ENCODE measurements at regions not wholly inside any gene's neighbourhood (a gene's known extent, or its start where the extent isn't known, plus 50 kb on each side); places are given as distances from the start of the nearest gene placed in this dataset.

DNA sequence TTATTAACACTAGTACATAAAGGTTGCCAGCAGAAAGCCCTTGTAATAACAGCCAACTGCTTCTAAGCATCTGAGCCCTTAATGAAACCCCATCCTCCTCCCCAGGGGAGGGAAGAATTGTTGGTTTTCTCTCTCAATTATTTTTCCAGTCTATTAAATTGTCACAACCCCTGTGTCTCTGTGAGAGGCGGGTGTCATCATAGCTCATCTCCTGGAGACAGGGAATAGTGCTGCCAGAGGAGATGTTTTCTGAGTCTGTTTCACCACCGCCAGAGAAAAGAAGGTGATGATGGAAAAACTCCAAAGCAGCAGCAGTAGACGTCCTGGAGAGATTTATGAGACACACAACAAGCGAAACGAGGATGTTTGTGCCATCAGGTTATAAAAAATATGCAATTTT, 271.1 kb upstream of the NMUR2 start:
- H3K4me3 ChIP-seq (ENCODE audit: insufficient read depth, low read depth, low read length, poor library complexity, severe bottlenecking), result no peak overlapping the region
- no peaks in the 10 kb centered on the region for H3K9me3 ChIP-seq (ENCODE audit: control insufficient read depth, low read length)
- no peak overlapping the region for H3K27ac ChIP-seq (ENCODE audit: insufficient read depth, low read length, poor library complexity, severe bottlenecking)
- no peaks in the 10 kb centered on the region for H3K27me3 ChIP-seq (replicated peaks; ENCODE audit: control insufficient read depth, insufficient read depth, low read length, poor library complexity, severe bottlenecking)
- no peaks in the 10 kb centered on the region for H3K36me3 ChIP-seq (ENCODE audit: control insufficient read depth, insufficient read depth, low read length)
- no peaks in the 10 kb centered on the region for H3K4me1 ChIP-seq (ENCODE audit: control insufficient read depth, insufficient read depth, low read length, poor library complexity, severe bottlenecking)
- no peak for DNase-seq

DNA sequence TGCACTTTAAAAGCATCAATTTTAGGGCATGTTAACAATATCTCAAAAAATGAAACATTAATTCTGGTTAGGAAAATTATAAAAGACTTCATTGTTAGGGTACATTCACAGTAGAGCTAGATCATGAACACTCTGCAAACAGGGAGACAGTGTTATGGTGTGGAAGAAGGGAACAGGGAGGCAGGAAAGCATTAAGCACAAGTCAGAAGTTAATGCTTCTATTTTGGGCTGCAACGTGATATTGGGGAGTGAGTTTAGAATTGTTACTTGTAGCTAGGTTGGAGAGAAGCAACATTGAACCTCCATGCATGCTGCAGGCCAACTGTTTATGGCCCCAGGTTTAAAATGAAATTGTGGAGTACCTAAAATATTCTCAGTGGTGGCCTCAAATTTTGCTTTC, 278.1 kb upstream of the NMUR2 start:
- Histone ChIP-seq H3K36me3 (ENCODE audit: control insufficient read depth, insufficient read depth, low read length) (no peaks in the 10 kb centered on the region), H3K9me3 (ENCODE audit: control insufficient read depth, low read length) (no peaks in the 10 kb centered on the region), H3K27ac (ENCODE audit: insufficient read depth, low read length, poor library complexity, severe bottlenecking) (no peak overlapping the region), H3K4me3 (ENCODE audit: insufficient read depth, low read depth, low read length, poor library complexity, severe bottlenecking) (no peak overlapping the region), H3K27me3 (replicated peaks; ENCODE audit: control insufficient read depth, insufficient read depth, low read length, poor library complexity, severe bottlenecking) (no peaks in the 10 kb centered on the region), H3K4me1 (ENCODE audit: control insufficient read depth, insufficient read depth, low read length, poor library complexity, severe bottlenecking) (no peaks in the 10 kb centered on the region)
- no peak for DNase-seq

DNA sequence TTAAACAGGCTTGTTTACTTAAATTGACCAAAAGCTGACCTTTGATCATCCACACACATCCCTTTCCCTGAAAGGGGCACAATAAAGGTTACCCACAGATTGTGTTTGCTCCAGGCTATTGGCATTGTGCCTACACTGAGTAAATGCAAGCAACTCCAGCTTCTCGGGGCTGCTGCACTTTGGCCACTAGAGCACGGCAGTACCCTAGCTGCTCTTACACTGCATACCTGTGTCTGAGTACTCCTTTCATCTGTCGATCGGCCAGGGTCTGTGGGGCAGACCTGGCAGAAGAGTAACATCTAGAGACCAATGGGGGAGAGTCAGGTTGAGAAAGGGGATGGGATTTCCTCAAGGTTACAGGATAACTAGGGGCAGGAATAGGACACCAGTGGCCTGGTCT, 281.9 kb upstream of the NMUR2 start:
- Histone ChIP-seq H3K27me3 (replicated peaks; ENCODE audit: control insufficient read depth, insufficient read depth, low read length, poor library complexity, severe bottlenecking) (no peaks in the 10 kb centered on the region), H3K9me3 (ENCODE audit: control insufficient read depth, low read length) (no peaks in the 10 kb centered on the region), H3K36me3 (ENCODE audit: control insufficient read depth, insufficient read depth, low read length) (no peaks in the 10 kb centered on the region), H3K4me1 (ENCODE audit: control insufficient read depth, insufficient read depth, low read length, poor library complexity, severe bottlenecking) (no peaks in the 10 kb centered on the region), H3K4me3 (ENCODE audit: insufficient read depth, low read depth, low read length, poor library complexity, severe bottlenecking) (no peak overlapping the region), H3K27ac (ENCODE audit: insufficient read depth, low read length, poor library complexity, severe bottlenecking) (no peak overlapping the region)
- DNase-seq, result no peak

DNA sequence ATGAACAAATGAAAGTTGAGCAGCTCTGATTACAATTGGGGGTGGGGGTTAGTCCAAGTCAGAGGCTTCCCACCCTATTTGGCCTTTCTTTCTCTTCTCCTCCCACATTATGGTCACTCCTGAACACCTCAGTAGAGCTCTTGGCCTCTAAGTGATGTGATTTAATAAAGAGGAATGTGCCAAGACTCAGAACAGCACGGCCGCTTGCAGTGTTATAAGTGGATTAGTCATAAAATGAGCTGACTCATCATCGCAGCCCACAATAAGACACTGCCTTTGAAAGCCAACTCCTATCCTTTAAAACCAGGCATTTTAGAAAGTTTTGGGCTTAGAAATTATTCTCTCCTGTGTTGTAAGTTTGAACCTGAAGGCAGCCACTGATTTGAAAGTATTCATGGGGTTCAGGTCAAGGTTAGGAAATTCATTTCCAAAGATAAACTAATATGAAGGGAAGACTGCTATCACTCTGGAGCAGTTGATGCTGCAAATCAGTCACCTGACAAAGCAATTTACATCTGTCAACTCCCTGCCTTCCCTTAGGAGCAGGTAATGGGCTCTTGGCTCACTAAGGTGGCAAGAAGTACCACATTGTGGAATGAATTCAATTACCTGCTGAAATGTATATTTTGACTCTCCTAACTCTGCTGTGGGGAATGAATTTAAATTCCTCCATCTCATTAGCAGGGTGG, 283.6 kb upstream of the NMUR2 start:
- H3K4me1 ChIP-seq (ENCODE audit: control insufficient read depth, insufficient read depth, low read length, poor library complexity, severe bottlenecking), result no peaks in the 10 kb centered on the region
- H3K9me3 ChIP-seq (ENCODE audit: control insufficient read depth, low read length), result no peaks in the 10 kb centered on the region
- no peak for DNase-seq
- no peak overlapping the region for H3K27ac ChIP-seq (ENCODE audit: insufficient read depth, low read length, poor library complexity, severe bottlenecking)
- H3K4me3 ChIP-seq (ENCODE audit: insufficient read depth, low read depth, low read length, poor library complexity, severe bottlenecking), result no peak overlapping the region
- no peaks in the 10 kb centered on the region for H3K36me3 ChIP-seq (ENCODE audit: control insufficient read depth, insufficient read depth, low read length)
- H3K27me3 ChIP-seq (replicated peaks; ENCODE audit: control insufficient read depth, insufficient read depth, low read length, poor library complexity, severe bottlenecking), result no peaks in the 10 kb centered on the region

DNA sequence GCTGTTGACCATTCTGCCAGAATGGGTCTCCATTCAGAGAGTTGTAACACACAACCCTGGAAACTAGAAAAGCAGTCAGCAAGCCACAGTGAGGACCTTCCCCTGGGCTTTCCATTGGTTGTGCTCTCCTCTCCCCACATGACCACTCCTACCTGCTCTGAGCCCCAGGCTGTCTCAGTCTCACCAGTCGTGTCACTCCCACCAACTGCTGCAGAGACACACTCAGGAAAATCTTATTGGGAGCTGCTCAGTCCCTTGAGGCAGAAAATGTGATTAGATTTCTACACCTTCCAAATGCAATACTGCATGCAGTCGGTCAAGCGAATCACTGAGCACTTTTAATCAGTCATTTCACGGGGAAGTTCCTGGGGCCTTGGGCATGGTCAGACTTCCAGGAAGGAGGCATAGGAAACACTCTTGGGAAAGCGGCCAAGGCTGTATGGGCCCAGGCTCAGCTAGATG, 284.2 kb upstream of the NMUR2 start:
- H3K27ac ChIP-seq (ENCODE audit: insufficient read depth, low read length, poor library complexity, severe bottlenecking), result no peak overlapping the region

DNA sequence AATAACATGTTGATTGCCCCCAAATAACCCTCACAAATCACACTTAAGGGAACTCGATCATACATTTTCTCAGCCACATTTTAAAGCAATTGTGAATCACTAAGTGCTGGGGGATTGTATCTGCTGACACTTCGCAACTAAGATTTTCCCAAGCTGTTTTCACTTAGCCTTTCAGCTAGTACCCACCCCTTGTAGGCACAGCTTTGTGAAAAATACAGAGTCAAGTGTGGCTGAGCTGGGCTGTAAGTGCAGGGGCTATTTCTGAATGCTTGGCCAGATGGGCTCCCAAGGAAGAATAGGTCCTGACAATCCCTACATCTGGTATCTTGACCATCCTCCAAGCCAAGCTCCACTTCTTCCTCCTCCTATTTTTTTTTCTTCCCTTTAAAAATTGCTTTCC, 289.2 kb upstream of the NMUR2 start:
- H3K36me3 ChIP-seq (ENCODE audit: control insufficient read depth, insufficient read depth, low read length), result no peaks in the 10 kb centered on the region
- no peak overlapping the region for H3K27ac ChIP-seq (ENCODE audit: insufficient read depth, low read length, poor library complexity, severe bottlenecking)
- H3K27me3 ChIP-seq (replicated peaks; ENCODE audit: control insufficient read depth, insufficient read depth, low read length, poor library complexity, severe bottlenecking), result no peaks in the 10 kb centered on the region
- no peak overlapping the region for H3K4me3 ChIP-seq (ENCODE audit: insufficient read depth, low read depth, low read length, poor library complexity, severe bottlenecking)
- H3K9me3 ChIP-seq (ENCODE audit: control insufficient read depth, low read length), result no peaks in the 10 kb centered on the region
- DNase-seq, result no peak
- no peaks in the 10 kb centered on the region for H3K4me1 ChIP-seq (ENCODE audit: control insufficient read depth, insufficient read depth, low read length, poor library complexity, severe bottlenecking)

More for the DNA sequence above, 284.2 kb upstream of the NMUR2 start:
- Histone ChIP-seq H3K36me3 (ENCODE audit: control insufficient read depth, insufficient read depth, low read length) (no peaks in the 10 kb centered on the region), H3K4me1 (ENCODE audit: control insufficient read depth, insufficient read depth, low read length, poor library complexity, severe bottlenecking) (no peaks in the 10 kb centered on the region), H3K4me3 (ENCODE audit: insufficient read depth, low read depth, low read length, poor library complexity, severe bottlenecking) (no peak overlapping the region), H3K27me3 (replicated peaks; ENCODE audit: control insufficient read depth, insufficient read depth, low read length, poor library complexity, severe bottlenecking) (no peaks in the 10 kb centered on the region), H3K9me3 (ENCODE audit: control insufficient read depth, low read length) (no peaks in the 10 kb centered on the region)
- no peak for DNase-seq

DNA sequence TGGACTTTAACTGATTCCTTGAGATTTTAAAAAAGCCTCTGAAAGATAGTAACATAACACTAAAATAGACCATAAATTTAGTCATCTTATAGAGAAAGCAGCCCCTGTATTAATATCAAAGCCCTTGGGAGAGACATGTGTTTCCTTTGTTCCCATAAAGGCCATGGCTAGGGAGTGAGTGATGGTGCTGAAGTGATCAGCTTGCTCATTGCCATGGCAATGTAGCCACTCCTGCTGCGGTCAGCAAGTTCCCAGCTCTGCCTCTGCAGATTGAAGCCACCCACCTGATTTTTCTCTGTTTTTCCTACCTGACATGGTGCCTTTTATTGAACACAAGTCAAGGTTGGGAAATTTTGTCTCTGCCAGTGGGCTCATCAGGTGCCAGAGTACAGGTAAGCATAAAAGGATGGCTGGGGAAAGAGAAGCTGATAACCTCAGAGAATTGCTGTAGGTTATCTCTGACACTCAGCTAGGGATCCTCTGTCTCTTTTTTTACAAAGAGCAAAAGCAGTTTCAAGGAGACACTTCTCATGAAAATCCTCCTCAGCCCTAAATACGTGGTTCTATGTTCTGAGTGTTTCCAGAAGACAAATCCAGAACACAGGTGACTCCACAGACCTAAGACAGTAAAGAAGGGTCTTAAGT, 296.3 kb upstream of the NMUR2 start:
- Histone ChIP-seq H3K27ac (ENCODE audit: insufficient read depth, low read length, poor library complexity, severe bottlenecking) (no peak overlapping the region), H3K9me3 (ENCODE audit: control insufficient read depth, low read length) (no peaks in the 10 kb centered on the region), H3K36me3 (ENCODE audit: control insufficient read depth, insufficient read depth, low read length) (no peaks in the 10 kb centered on the region), H3K27me3 (replicated peaks; ENCODE audit: control insufficient read depth, insufficient read depth, low read length, poor library complexity, severe bottlenecking) (no peaks in the 10 kb centered on the region), H3K4me1 (ENCODE audit: control insufficient read depth, insufficient read depth, low read length, poor library complexity, severe bottlenecking) (no peaks in the 10 kb centered on the region), H3K4me3 (ENCODE audit: insufficient read depth, low read depth, low read length, poor library complexity, severe bottlenecking) (no peak overlapping the region)
- no peak for DNase-seq

DNA sequence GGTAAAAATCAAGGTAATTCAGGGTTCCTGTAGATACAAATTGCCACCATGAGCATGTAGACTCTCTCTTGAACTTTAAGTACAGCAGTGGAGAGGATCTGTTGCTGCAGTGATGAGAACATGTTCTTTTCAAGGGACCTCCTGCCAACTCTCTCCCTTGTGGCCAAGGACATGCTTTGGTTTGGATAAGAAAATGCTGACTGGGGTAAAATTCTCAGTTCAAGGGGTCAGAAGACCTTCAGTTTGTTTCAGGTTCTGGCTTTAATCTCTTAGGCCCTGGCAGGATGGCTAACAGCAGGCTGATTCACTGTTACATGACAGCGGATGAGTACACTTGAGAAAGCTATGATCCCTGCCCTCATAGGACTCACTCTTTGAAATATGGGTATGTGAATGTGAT, 299.2 kb upstream of the NMUR2 start:
- Histone ChIP-seq H3K4me1 (ENCODE audit: control insufficient read depth, insufficient read depth, low read length, poor library complexity, severe bottlenecking) (no peaks in the 10 kb centered on the region), H3K9me3 (ENCODE audit: control insufficient read depth, low read length) (no peaks in the 10 kb centered on the region), H3K4me3 (ENCODE audit: insufficient read depth, low read depth, low read length, poor library complexity, severe bottlenecking) (no peak overlapping the region), H3K27me3 (replicated peaks; ENCODE audit: control insufficient read depth, insufficient read depth, low read length, poor library complexity, severe bottlenecking) (no peaks in the 10 kb centered on the region), H3K36me3 (ENCODE audit: control insufficient read depth, insufficient read depth, low read length) (no peaks in the 10 kb centered on the region), H3K27ac (ENCODE audit: insufficient read depth, low read length, poor library complexity, severe bottlenecking) (no peak overlapping the region)
- DNase-seq, result no peak

DNA sequence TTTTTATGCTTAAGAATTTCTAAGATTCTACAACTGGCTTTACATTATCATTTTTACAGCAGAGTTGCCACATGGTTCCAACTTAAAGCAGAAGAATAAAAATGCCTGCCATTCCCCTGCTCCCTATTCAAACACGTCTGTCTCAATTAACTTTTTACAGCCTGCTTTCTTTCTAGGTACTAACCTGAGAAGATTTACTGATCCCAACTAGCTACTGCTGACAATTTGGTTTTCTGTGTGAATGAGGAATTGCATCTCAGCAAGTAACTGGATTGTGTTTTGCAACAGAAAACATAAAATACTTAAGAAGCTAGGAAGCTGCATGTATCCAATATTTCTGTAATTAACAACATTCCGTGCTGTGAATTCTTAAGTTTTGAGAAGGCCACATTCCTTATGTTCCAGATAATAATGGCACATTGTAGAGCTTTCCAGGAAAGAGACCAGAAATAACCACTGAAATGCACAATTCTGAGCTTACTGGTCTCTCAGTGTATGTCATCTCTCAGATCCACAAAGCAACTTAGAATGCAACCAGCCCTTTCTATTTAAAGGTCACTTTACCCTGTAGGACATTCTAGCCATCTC, 306.8 kb upstream of the NMUR2 start:
- Histone ChIP-seq H3K4me3 (ENCODE audit: insufficient read depth, low read depth, low read length, poor library complexity, severe bottlenecking) (no peak overlapping the region), H3K4me1 (ENCODE audit: control insufficient read depth, insufficient read depth, low read length, poor library complexity, severe bottlenecking) (no peaks in the 10 kb centered on the region), H3K27ac (ENCODE audit: insufficient read depth, low read length, poor library complexity, severe bottlenecking) (no peak overlapping the region), H3K36me3 (ENCODE audit: control insufficient read depth, insufficient read depth, low read length) (no peaks in the 10 kb centered on the region), H3K27me3 (replicated peaks; ENCODE audit: control insufficient read depth, insufficient read depth, low read length, poor library complexity, severe bottlenecking) (no peaks in the 10 kb centered on the region), H3K9me3 (ENCODE audit: control insufficient read depth, low read length) (no peaks in the 10 kb centered on the region)
- no peak for DNase-seq

DNA sequence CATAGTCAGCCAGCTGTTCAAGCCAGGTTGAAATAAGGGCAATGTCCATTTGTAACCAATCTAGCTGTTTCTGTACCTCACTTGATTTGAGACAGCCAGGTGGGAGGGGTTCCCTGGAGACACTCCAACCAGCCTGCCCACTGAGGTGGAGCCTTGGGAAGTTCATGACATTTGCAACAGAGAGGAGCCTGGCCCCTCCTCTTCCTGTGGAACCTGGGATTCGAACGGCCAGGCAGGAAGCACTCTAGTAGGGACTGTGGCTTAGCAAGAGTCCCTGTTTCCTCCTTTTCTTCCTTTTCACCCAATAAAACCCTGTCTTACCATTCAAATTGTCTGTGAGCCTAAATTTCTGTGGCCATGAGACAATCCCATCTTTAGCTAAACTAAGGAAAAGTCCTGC, 312.3 kb upstream of the NMUR2 start:
- Histone ChIP-seq H3K27me3 (replicated peaks; ENCODE audit: control insufficient read depth, insufficient read depth, low read length, poor library complexity, severe bottlenecking) (no peaks in the 10 kb centered on the region), H3K4me3 (ENCODE audit: insufficient read depth, low read depth, low read length, poor library complexity, severe bottlenecking) (no peak overlapping the region), H3K27ac (ENCODE audit: insufficient read depth, low read length, poor library complexity, severe bottlenecking) (no peak overlapping the region), H3K9me3 (ENCODE audit: control insufficient read depth, low read length) (no peaks in the 10 kb centered on the region), H3K4me1 (ENCODE audit: control insufficient read depth, insufficient read depth, low read length, poor library complexity, severe bottlenecking) (no peaks in the 10 kb centered on the region), H3K36me3 (ENCODE audit: control insufficient read depth, insufficient read depth, low read length) (no peaks in the 10 kb centered on the region)
- no peak for DNase-seq

Data from effector memory CD4-positive, alpha-beta T cell (primary cell).